ENCODE measurements at regions not wholly inside any gene's neighbourhood (a gene's known extent, or its start where the extent isn't known, plus 50 kb on each side); places are given as distances from the start of the nearest gene placed in this dataset.
"Not testable (repeated sequence)": the region's sequence is repeated elsewhere in the genome, so short reads cannot be mapped to it uniquely, and the experiment has no call there.

GRCh38 chr6:98067375-98067774 lies 767.0 kb upstream of the POU3F2 start:
- DNase-seq (ENCODE audit: insufficient read length, low spot score): no peak

GRCh38 chr6:98088537-98088936 lies 745.8 kb upstream of the POU3F2 start:
- FAIRE-seq; DNase-seq (ENCODE audit: insufficient read length, low spot score): not testable (repeated sequence)

More at GRCh38 chr6:98067375-98067774, 767.0 kb upstream of the POU3F2 start:
- no peak for FAIRE-seq

GRCh38 chr6:98092331-98092730 lies 742.0 kb upstream of the POU3F2 start:
- no peak for DNase-seq (ENCODE audit: insufficient read length, low spot score)
- no peak for FAIRE-seq

- FAIRE-seq: no peak
- no peak for DNase-seq (ENCODE audit: insufficient read length, low spot score)
Measured at GRCh38 chr6:98094696-98095095, 739.7 kb upstream of the POU3F2 start.

- no peak for FAIRE-seq
- DNase-seq (ENCODE audit: insufficient read length, low spot score): no peak
Measured at GRCh38 chr6:98107801-98108200, 726.6 kb upstream of the POU3F2 start.

GRCh38 chr6:98116455-98116854 lies 717.9 kb upstream of the POU3F2 start:
- no peak for FAIRE-seq
- DNase-seq (ENCODE audit: insufficient read length, low spot score): no peak

- DNase-seq (ENCODE audit: insufficient read length, low spot score) (no peak), FAIRE-seq (no peak)
Measured at GRCh38 chr6:98117068-98117467, 717.3 kb upstream of the POU3F2 start.

- DNase-seq (ENCODE audit: insufficient read length, low spot score): no peak
- no peak for FAIRE-seq
Measured at GRCh38 chr6:98118397-98119045, 715.9 kb upstream of the POU3F2 start.

GRCh38 chr6:98124171-98124570 lies 710.2 kb upstream of the POU3F2 start:
- DNase-seq (ENCODE audit: insufficient read length, low spot score) (no peak), FAIRE-seq (no peak)

GRCh38 chr6:98131290-98131990 lies 702.9 kb upstream of the POU3F2 start:
- DNase-seq (ENCODE audit: insufficient read length, low spot score): no peak
- FAIRE-seq: no peak

- no peak for DNase-seq (ENCODE audit: insufficient read length, low spot score)
- FAIRE-seq: no peak
Measured at GRCh38 chr6:98136333-98136732, 698.0 kb upstream of the POU3F2 start.

GRCh38 chr6:98137391-98137790 lies 697.0 kb upstream of the POU3F2 start:
- DNase-seq (ENCODE audit: insufficient read length, low spot score): no peak
- FAIRE-seq: no peak

GRCh38 chr6:98142839-98143238 lies 691.5 kb upstream of the POU3F2 start:
- DNase-seq (ENCODE audit: insufficient read length, low spot score) (no peak), FAIRE-seq (no peak)

GRCh38 chr6:98146656-98147055 lies 687.7 kb upstream of the POU3F2 start:
- no peak for DNase-seq (ENCODE audit: insufficient read length, low spot score)
- FAIRE-seq: no peak

GRCh38 chr6:98156580-98156979 lies 677.8 kb upstream of the POU3F2 start:
- FAIRE-seq: no peak
- DNase-seq (ENCODE audit: insufficient read length, low spot score): no peak

- FAIRE-seq (no peak), DNase-seq (ENCODE audit: insufficient read length, low spot score) (no peak)
Measured at GRCh38 chr6:98179606-98180005, 654.8 kb upstream of the POU3F2 start.

GRCh38 chr6:98200084-98200483 lies 634.3 kb upstream of the POU3F2 start:
- FAIRE-seq (no peak), DNase-seq (ENCODE audit: insufficient read length, low spot score) (no peak)

GRCh38 chr6:98203170-98203806 lies 631.1 kb upstream of the POU3F2 start:
- DNase-seq (ENCODE audit: insufficient read length, low spot score): no peak
- FAIRE-seq: no peak

- DNase-seq (ENCODE audit: insufficient read length, low spot score) (no peak), FAIRE-seq (no peak)
Measured at GRCh38 chr6:98212468-98212867, 621.9 kb upstream of the POU3F2 start.

- FAIRE-seq: no peak
Measured at GRCh38 chr6:98215531-98215930, 618.8 kb upstream of the POU3F2 start.

GRCh38 chr6:98230250-98230649 lies 604.1 kb upstream of the POU3F2 start:
- DNase-seq (ENCODE audit: insufficient read length, low spot score): no peak
- no peak for FAIRE-seq

More at GRCh38 chr6:98215531-98215930, 618.8 kb upstream of the POU3F2 start:
- DNase-seq (ENCODE audit: insufficient read length, low spot score): no peak

- no peak for DNase-seq (ENCODE audit: insufficient read length, low spot score)
- FAIRE-seq: no peak
Measured at GRCh38 chr6:98239057-98239456, 595.3 kb upstream of the POU3F2 start.
